H1 (cell line): ENCODE measurements at regions not wholly inside any gene's neighbourhood (a gene's known extent, or its start where the extent isn't known, plus 50 kb on each side); places are given as distances from the start of the nearest gene placed in this dataset.

Experiments used
- CTCF ChIA-PET: fragments of 300-600 bp; sonication (Branson Sonifier 250); formaldehyde crosslinking; loops from one replicate; lab custom pipeline; 2021; ENCODE audit not compliant: partially characterized antibody; lab: Charles Lee
- POLR2A ChIA-PET: fragments of 300-600 bp; sonication (Branson Sonifier 250); formaldehyde crosslinking; loops from one replicate; lab custom pipeline; 2021; ENCODE audit warnings: inconsistent platforms; ENCODE audit not compliant: partially characterized antibody; lab: Charles Lee
- DNase-seq, 2 experiments: peaks; one replicate each; pipeline versions ENCODE4 v3.0.0 to v3.0.0-alpha.2; 2010 to 2022; ENCODE audit warnings: low spot score in 2 of 2, low read depth in 1 of 2, mixed read lengths in 1 of 2
- FAIRE-seq: peaks from 2 replicates; lab custom pipeline; 2011; peaks lifted over from hg19 to GRCh38; lab: Jason Lieb, UNC
- H2AFZ ChIP-seq: 2 replicates; pipeline ENCODE4 v1.8.1; 2012; ENCODE audit warnings: low read length, inconsistent platforms
- H2AK5ac ChIP-seq: 2 replicates; pipeline ENCODE4 v1.6.1; 2013; ENCODE audit warnings: low read depth, low read length
- H2BK120ac ChIP-seq: replicated peaks from 2 replicates; pipeline ENCODE3; 2013; ENCODE audit warnings: low read depth, low read length, inconsistent platforms
- H2BK12ac ChIP-seq: 2 replicates; pipeline ENCODE4 v1.6.1; 2013; ENCODE audit warnings: low read depth, low read length
- H2BK15ac ChIP-seq: 2 replicates; pipeline ENCODE4 v1.6.1; 2013; ENCODE audit warnings: low read length
- H2BK20ac ChIP-seq: 2 replicates; pipeline ENCODE4 v1.6.1; 2013; ENCODE audit warnings: low read length
- H2BK5ac ChIP-seq: 2 replicates; pipeline ENCODE4 v1.6.1; 2013; ENCODE audit warnings: low read depth, low read length
- H3K14ac ChIP-seq: 2 replicates; pipeline ENCODE4 v1.6.1; 2013; ENCODE audit warnings: inconsistent platforms; ENCODE audit not compliant: insufficient read length
- H3K18ac ChIP-seq: 2 replicates; pipeline ENCODE4 v1.6.1; 2013; ENCODE audit warnings: low read length; ENCODE audit errors: extremely low read depth
- H3K23ac ChIP-seq: 2 replicates; pipeline ENCODE4 v1.6.1; 2013; ENCODE audit warnings: inconsistent platforms; ENCODE audit not compliant: insufficient read length
- H3K23me2 ChIP-seq: 2 replicates; pipeline ENCODE4 v1.6.1; 2013; ENCODE audit warnings: low read depth, low read length
- H3K27ac ChIP-seq: 2 replicates; pipeline ENCODE4 v1.6.1; 2011; ENCODE audit warnings: low read depth, low read length, inconsistent platforms
- H3K27me3 ChIP-seq, 4 experiments: replicated peaks in 1 of 4; 1 replicate in 1 of 4; 2 replicates in 3 of 4; pipeline versions ENCODE4 v1.6.1 to v1.8.1; 2011 to 2013; ENCODE audit warnings: low read length in 3 of 4, mild to moderate bottlenecking in 3 of 4, inconsistent platforms in 2 of 4, mixed read lengths in 2 of 4, moderate library complexity in 1 of 4; ENCODE audit not compliant: control insufficient read depth in 3 of 4, insufficient read depth in 3 of 4; ENCODE audit errors: extremely low read depth in 1 of 4
- H3K36me3 ChIP-seq, 4 experiments: 2 replicates each; pipeline versions ENCODE4 v1.6.1 to v1.8.1; 2011 to 2013; ENCODE audit warnings: mild to moderate bottlenecking in 4 of 4, low read length in 3 of 4, moderate library complexity in 2 of 4, control low read depth in 1 of 4, inconsistent platforms in 1 of 4; ENCODE audit not compliant: insufficient read depth in 4 of 4, control insufficient read depth in 2 of 4
- H3K4ac ChIP-seq: replicated peaks from 2 replicates; pipeline ENCODE3; 2013; ENCODE audit warnings: low read length, low read depth, mixed read lengths, inconsistent platforms; ENCODE audit not compliant: insufficient read length
- H3K4me1 ChIP-seq, 4 experiments: replicated peaks in 1 of 4; 1 replicate in 1 of 4; 2 replicates in 3 of 4; pipeline versions ENCODE4 v1.6.1 to v1.8.1; 2011 to 2013; ENCODE audit warnings: low read length in 3 of 4, inconsistent platforms in 2 of 4, mixed read lengths in 1 of 4; ENCODE audit not compliant: insufficient read depth in 4 of 4, control insufficient read depth in 3 of 4
- H3K4me2 ChIP-seq, 2 experiments: 2 replicates each; pipeline versions ENCODE4 v1.6.1 to v1.8.1; 2011 to 2013; ENCODE audit warnings: low read depth in 2 of 2, low read length in 2 of 2, control low read depth in 1 of 2, inconsistent platforms in 1 of 2, mild to moderate bottlenecking in 1 of 2; ENCODE audit not compliant: insufficient read depth in 1 of 2
- H3K4me3 ChIP-seq, 4 experiments: fragments of 200-600, 300-600 bp in 1 of 4; sonication (generic), shearing (Covaris generic), sonication (Bioruptor Twin) in 1 of 4; 2 replicates each; pipeline versions ENCODE4 v1.5.1 to v1.8.1; 2011 to 2016; ENCODE audit warnings: low read length in 4 of 4, low read depth in 3 of 4, control low read depth in 2 of 4, inconsistent platforms in 2 of 4, mild to moderate bottlenecking in 2 of 4, mixed read lengths in 1 of 4, moderate library complexity in 1 of 4; ENCODE audit not compliant: insufficient read depth in 2 of 4; ENCODE audit errors: extremely low read depth in 1 of 4
- H3K56ac ChIP-seq: replicated peaks from 2 replicates; pipeline ENCODE3; 2013; ENCODE audit warnings: low read depth, mild to moderate bottlenecking, mixed read lengths, low read length, inconsistent platforms; ENCODE audit not compliant: insufficient read length
- H3K79me1 ChIP-seq: 2 replicates; pipeline ENCODE4 v1.6.1; 2013; ENCODE audit warnings: low read depth, low read length, control low read depth
- H3K79me2 ChIP-seq, 2 experiments: 2 replicates each; pipeline versions ENCODE4 v1.6.1 to v1.8.1; 2012 to 2013; ENCODE audit warnings: low read length in 2 of 2, mild to moderate bottlenecking in 2 of 2, inconsistent platforms in 1 of 2; ENCODE audit not compliant: insufficient read depth in 2 of 2, control insufficient read depth in 1 of 2
- H3K9ac ChIP-seq, 4 experiments: replicated peaks in 1 of 4; 1 replicate in 1 of 4; 2 replicates in 3 of 4; pipeline versions ENCODE4 v1.6.1 to v1.8.1; 2011 to 2013; ENCODE audit warnings: low read depth in 3 of 4, low read length in 3 of 4, control low read depth in 2 of 4, mild to moderate bottlenecking in 2 of 4, moderate library complexity in 2 of 4, inconsistent platforms in 1 of 4; ENCODE audit errors: extremely low read depth in 1 of 4
- H3K9me3 ChIP-seq, 2 experiments: 2 replicates each; pipeline versions ENCODE4 v1.6.1 to v1.8.1; 2012 to 2013; ENCODE audit warnings: mild to moderate bottlenecking in 2 of 2, moderate library complexity in 2 of 2, control low read depth in 1 of 2, inconsistent platforms in 1 of 2, low read depth in 1 of 2, low read length in 1 of 2, mixed read lengths in 1 of 2; ENCODE audit not compliant: insufficient read depth in 2 of 2
- H4K20me1 ChIP-seq, 2 experiments: replicated peaks in 1 of 2; 2 replicates each; pipeline versions ENCODE3 to v1.8.1; 2011 to 2013; ENCODE audit warnings: inconsistent platforms in 2 of 2, low read length in 2 of 2, mild to moderate bottlenecking in 1 of 2; ENCODE audit not compliant: insufficient read depth in 2 of 2, control insufficient read depth in 1 of 2
- H4K5ac ChIP-seq: 2 replicates; pipeline ENCODE4 v1.6.1; 2013; ENCODE audit warnings: low read length, low read depth, mixed read lengths, inconsistent platforms; ENCODE audit not compliant: insufficient read length
- H4K8ac ChIP-seq: 2 replicates; pipeline ENCODE4 v1.8.0; 2013; ENCODE audit warnings: mild to moderate bottlenecking, moderate library complexity, low read length, inconsistent platforms; ENCODE audit not compliant: insufficient read depth; ENCODE audit errors: extremely low read depth
- H4K91ac ChIP-seq: replicated peaks from 2 replicates; pipeline ENCODE3; 2013; ENCODE audit warnings: low read length, mixed read lengths, inconsistent platforms; ENCODE audit not compliant: insufficient read length
- BACH1 ChIP-seq: IDR thresholded peaks from 2 replicates; pipeline ENCODE4 v1.6.1; 2012; ENCODE audit warnings: low read length, improper control_type of control experiment
- whole genome bisulfite sequencing, 2 experiments: shearing (Covaris generic) in 1 of 2; methylation state at CpG; one replicate each; pipeline versions ENCODE4 v1.1.6 to v1.1.7; 2013 to 2015; ENCODE audit warnings: low lambda C conversion rate in 2 of 2, mixed read lengths in 2 of 2, inconsistent platforms in 1 of 2, low coverage in 1 of 2, missing lambda C conversion rate in 1 of 2; ENCODE audit not compliant: insufficient replicate concordance in 2 of 2, insufficient coverage in 1 of 2, insufficient read length in 1 of 2; ENCODE audit errors: extremely low coverage in 1 of 2, missing lambda C conversion rate in 1 of 2; 5-methylcytosine and 5-hydroxymethylcytosine counted together

DNA sequence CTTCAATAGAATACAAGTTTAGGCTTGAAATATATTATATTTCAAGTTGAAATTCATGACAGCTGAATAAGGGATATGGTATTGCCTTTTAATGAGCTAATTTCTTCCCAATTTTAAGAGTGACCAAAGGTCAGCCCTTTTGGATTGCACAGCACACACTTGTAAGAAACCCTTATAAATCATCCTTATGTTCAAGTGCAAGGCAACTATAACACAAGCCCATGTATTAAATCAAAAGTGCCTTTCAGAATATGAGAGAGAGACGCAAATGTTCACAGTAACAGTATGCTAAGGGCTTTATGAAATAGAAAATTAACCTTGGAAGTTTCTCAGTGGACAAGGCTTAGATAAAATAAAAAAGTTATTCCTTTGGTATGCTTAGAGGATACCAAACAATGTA lies 121.7 kb upstream of the PTPRK start:
- no peak overlapping the region for H2AK5ac ChIP-seq
- FAIRE-seq (no peak), DNase-seq (no peak)
- H3K36me3 ChIP-seq: no peaks in the 10 kb centered on the region
- no peak overlapping the region for H2BK12ac ChIP-seq
- no peak overlapping the region for H3K27ac ChIP-seq
- H3K79me1 ChIP-seq: no peaks in the 10 kb centered on the region
- ChIA-PET POLR2A (interaction anchor here (1.0 kb wide), 1 partner anchor 122 kb away, joined by 3 read pairs; no protein-coding TSS in a partner anchor), CTCF (interaction anchor here (0.5 to 1.4 kb wide), 2 partner anchors 11 to 122 kb away, joined by 3 read pairs; partner anchors contain the start of gene PTPRK)
- H2BK20ac ChIP-seq: no peak overlapping the region
- H3K79me2 ChIP-seq: no peaks in the 10 kb centered on the region
- H3K56ac ChIP-seq: no peak overlapping the region
- no peak overlapping the region for H4K5ac ChIP-seq
- no peak overlapping the region for H3K23ac ChIP-seq
- H3K14ac ChIP-seq: no peak overlapping the region
- H2BK120ac ChIP-seq: no peak overlapping the region
- no peaks in the 10 kb centered on the region for H3K9me3 ChIP-seq
- no peak overlapping the region for H4K91ac ChIP-seq
- no peak overlapping the region for H3K4ac ChIP-seq
- H4K8ac ChIP-seq: no peak overlapping the region
- H3K18ac ChIP-seq: no peak overlapping the region
- H3K23me2 ChIP-seq: no peaks in the 10 kb centered on the region; the same call in 1 of the 2 replicates
- no peak overlapping the region for H2AFZ ChIP-seq
- H2BK5ac ChIP-seq: no peak overlapping the region
- H3K9ac ChIP-seq: no peak overlapping the region
- H3K4me1 ChIP-seq: no peaks in the 10 kb centered on the region
- H2BK15ac ChIP-seq: no peak overlapping the region
- 92% methylated on average over 1 of the region's 1 CpG; no CpG with 5 or more reads in 1 of the 2 experiments for WGBS, 2 experiments
- H3K4me2 ChIP-seq: no peak overlapping the region
- no peaks in the 10 kb centered on the region for H4K20me1 ChIP-seq
- no peaks in the 10 kb centered on the region for H3K27me3 ChIP-seq
- no peak for TF ChIP-seq BACH1
- H3K4me3 ChIP-seq: no peak overlapping the region
